Esophagus squamous epithelium (tissue), 5 donors: ENCODE measurements at regions not wholly inside any gene's neighbourhood (a gene's known extent, or its start where the extent isn't known, plus 50 kb on each side); places are given as distances from the start of the nearest gene placed in this dataset.
"Not testable (repeated sequence)": the region's sequence is repeated elsewhere in the genome, so short reads cannot be mapped to it uniquely, and the experiment has no call there.

Experiments used
- DNase-seq: peaks from one replicate; lab custom pipeline; 2025; lab: John Stamatoyannopoulos, UW
- H3K27ac ChIP-seq, 4 donors: fragments of 200-600 bp; sonication (generic); one replicate each; pipeline ENCODE4 v1.5.1; 2016 to 2019; ENCODE audit warnings: mild to moderate bottlenecking in 1 of 4
- H3K27me3 ChIP-seq, 4 donors: fragments of 200-600 bp; sonication (generic); 1 replicate in 3 of 4; 2 replicates in 1 of 4; pipeline versions ENCODE4 v1.5.1 to v1.6.0; 2017 to 2021; ENCODE audit warnings: antibody characterized with exemption in 1 of 4
- H3K36me3 ChIP-seq, 3 donors: fragments of 200-600 bp; sonication (generic); one replicate each; pipeline ENCODE4 v1.5.1; 2016 to 2019
- H3K4me1 ChIP-seq, 3 donors: fragments of 200-600 bp; sonication (generic); one replicate each; pipeline ENCODE4 v1.5.1; 2017 to 2019
- H3K4me3 ChIP-seq, 4 donors: fragments of 200-600 bp; sonication (generic); 1 replicate in 3 of 4; 2 replicates in 1 of 4; pipeline ENCODE4 v1.5.1; 2016 to 2019; ENCODE audit warnings: mild to moderate bottlenecking in 2 of 4, moderate library complexity in 1 of 4
- H3K9me3 ChIP-seq, 3 donors: fragments of 200-600 bp; sonication (generic); one replicate each; pipeline ENCODE4 v1.5.1; 2016 to 2019
- POLR2A ChIP-seq, 4 donors: fragments of 450-650 bp; IDR thresholded peaks; one replicate each; pipeline ENCODE4 v1.6.1; 2017; ENCODE audit warnings: antibody characterized with exemption in 4 of 4, mild to moderate bottlenecking in 4 of 4, moderate library complexity in 3 of 4
- WGBS, 2 donors: methylation state at CpG; one replicate each; pipeline ENCODE4 v1.1.5; 2018; 5-methylcytosine and 5-hydroxymethylcytosine counted together
- intact Hi-C: fragments of 100-400 bp; cut with DNase I; formaldehyde crosslinking; loops from one replicate; pipeline ENCODE4 v1.15.0; 2022
- TF ChIP-seq, protein P1 (sequence below), 6 experiments: fragments of 450-650 bp in 4 of 6; fragments of 200-600 bp in 2 of 6; sonication (generic) in 2 of 6; IDR thresholded peaks; one replicate each; pipeline ENCODE4 v1.5.1; 2016 to 2019; ENCODE audit warnings: antibody characterized with exemption in 6 of 6, mild to moderate bottlenecking in 4 of 6, moderate library complexity in 4 of 6
- donor health status: DM: yes; HTN: yes; CAD: no.

GRCh38 chr2:191501561-191502168 lies 176.3 kb upstream of the NABP1 start:
- Histone ChIP-seq H3K4me3 (no peak overlapping the region), H3K36me3 (no peaks in the 10 kb centered on the region), H3K27me3 (no peaks in the 10 kb centered on the region), H3K9me3 (no peaks in the 10 kb centered on the region), H3K27ac (peak overlapping the region in 2 of 4 donors; percentile 15 to 44), H3K4me1 (peaks cover 0 to 19% (median 17%) of the 10 kb centered on the region in 3 donors)
- 42 to 66% methylated on average over 3 of the region's 3 CpGs for WGBS, 2 donors
- intact Hi-C loops: loop anchor here (5.0 to 10.0 kb wide), 2 partner anchors 334 to 447 kb away; no protein-coding TSS in a partner anchor
- DNase-seq: no peak
- TF ChIP-seq POLR2A (IDR thresholded peaks at IDR 0.05): no peak
- TF ChIP-seq, protein P1, sequence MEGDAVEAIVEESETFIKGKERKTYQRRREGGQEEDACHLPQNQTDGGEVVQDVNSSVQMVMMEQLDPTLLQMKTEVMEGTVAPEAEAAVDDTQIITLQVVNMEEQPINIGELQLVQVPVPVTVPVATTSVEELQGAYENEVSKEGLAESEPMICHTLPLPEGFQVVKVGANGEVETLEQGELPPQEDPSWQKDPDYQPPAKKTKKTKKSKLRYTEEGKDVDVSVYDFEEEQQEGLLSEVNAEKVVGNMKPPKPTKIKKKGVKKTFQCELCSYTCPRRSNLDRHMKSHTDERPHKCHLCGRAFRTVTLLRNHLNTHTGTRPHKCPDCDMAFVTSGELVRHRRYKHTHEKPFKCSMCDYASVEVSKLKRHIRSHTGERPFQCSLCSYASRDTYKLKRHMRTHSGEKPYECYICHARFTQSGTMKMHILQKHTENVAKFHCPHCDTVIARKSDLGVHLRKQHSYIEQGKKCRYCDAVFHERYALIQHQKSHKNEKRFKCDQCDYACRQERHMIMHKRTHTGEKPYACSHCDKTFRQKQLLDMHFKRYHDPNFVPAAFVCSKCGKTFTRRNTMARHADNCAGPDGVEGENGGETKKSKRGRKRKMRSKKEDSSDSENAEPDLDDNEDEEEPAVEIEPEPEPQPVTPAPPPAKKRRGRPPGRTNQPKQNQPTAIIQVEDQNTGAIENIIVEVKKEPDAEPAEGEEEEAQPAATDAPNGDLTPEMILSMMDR (IDR thresholded peaks at IDR 0.05): peak; percentile 26 to 66 (median 46)

GRCh38 chr2:191506515-191506914 lies 171.4 kb upstream of the NABP1 start:
- Histone ChIP-seq H3K9me3 (no peaks in the 10 kb centered on the region), H3K4me3 (no peak overlapping the region), H3K36me3 (no peaks in the 10 kb centered on the region), H3K27ac (no peak overlapping the region), H3K4me1 (peaks cover 0 to under 1% (median 0%) of the 10 kb centered on the region in 3 donors), H3K27me3 (no peaks in the 10 kb centered on the region)
- intact Hi-C loops: loop anchor here (10.0 kb wide), 1 partner anchor 452 kb away; no protein-coding TSS in a partner anchor
- WGBS, 2 donors: 61 to 79% methylated on average over 3 of the region's 3 CpGs
- no peak for DNase-seq
- TF ChIP-seq, protein P1 (IDR thresholded peaks at IDR 0.05): no peak
- TF ChIP-seq POLR2A (IDR thresholded peaks at IDR 0.05): no peak

DNA sequence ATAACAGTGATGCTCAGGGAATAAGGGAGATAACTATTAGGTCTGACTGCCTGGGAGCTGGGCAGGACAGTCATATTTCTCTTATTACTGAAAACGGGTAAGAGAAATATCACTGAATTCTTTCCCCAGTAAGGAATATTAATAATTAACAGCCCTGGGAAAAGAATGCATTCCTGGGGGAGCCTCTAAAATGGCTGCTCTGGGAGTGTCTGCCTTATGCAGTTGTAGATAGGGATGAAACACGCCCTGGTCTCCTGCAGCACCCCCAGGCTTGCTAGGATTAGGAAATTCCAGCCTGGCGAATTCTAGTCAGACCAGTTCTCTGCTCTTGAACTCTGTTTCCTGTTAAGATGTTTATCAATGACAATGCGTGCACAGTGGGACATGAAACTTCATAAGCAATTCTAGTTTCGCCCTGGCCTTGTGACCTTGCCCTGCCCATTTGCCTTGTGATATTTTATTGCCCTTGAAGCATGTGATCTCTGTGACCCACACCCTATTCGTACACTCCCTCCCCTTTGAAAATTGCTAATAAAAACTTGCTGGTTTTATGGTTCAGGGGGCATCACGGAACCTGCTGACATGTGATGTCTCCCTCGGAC lies 170.6 kb upstream of the NABP1 start:
- H3K9me3 ChIP-seq, H3K4me1 ChIP-seq, DNase-seq, H3K36me3 ChIP-seq, H3K27me3 ChIP-seq, H3K4me3 ChIP-seq, H3K27ac ChIP-seq: not testable (repeated sequence)
- intact Hi-C loops: loop anchor here (10.0 kb wide), 1 partner anchor 453 kb away; no protein-coding TSS in a partner anchor
- 64 to 74% methylated on average over 8 of the region's 8 CpGs for WGBS, 2 donors

- no peaks in the 10 kb centered on the region for H3K27me3 ChIP-seq
- no peaks in the 10 kb centered on the region for H3K4me1 ChIP-seq
- no peaks in the 10 kb centered on the region for H3K9me3 ChIP-seq
- no peaks in the 10 kb centered on the region for H3K36me3 ChIP-seq
- intact Hi-C loops: loop anchor here (10.0 kb wide), 1 partner anchor 454 kb away; no protein-coding TSS in a partner anchor
- 79 to 85% methylated on average over 5 of the region's 5 CpGs for WGBS, 2 donors
- no peak for DNase-seq
- no peak for TF ChIP-seq POLR2A (IDR thresholded peaks at IDR 0.05)
- TF ChIP-seq, protein P1 (IDR thresholded peaks at IDR 0.05): no peak
- H3K4me3 ChIP-seq: no peak overlapping the region
- H3K27ac ChIP-seq: no peak overlapping the region
Measured at GRCh38 chr2:191508738-191509137, 169.2 kb upstream of the NABP1 start.

- H3K27ac ChIP-seq: no peak overlapping the region
- no peaks in the 10 kb centered on the region for H3K9me3 ChIP-seq
- DNase-seq: no peak
- H3K36me3 ChIP-seq: no peaks in the 10 kb centered on the region
- no peak overlapping the region for H3K4me3 ChIP-seq
- H3K4me1 ChIP-seq: no peaks in the 10 kb centered on the region
- WGBS, 2 donors: 81 to 89% methylated on average over 7 of the region's 7 CpGs
- intact Hi-C loops: no loop called here
- H3K27me3 ChIP-seq: no peaks in the 10 kb centered on the region
- TF ChIP-seq, protein P1 (IDR thresholded peaks at IDR 0.05): no peak
- no peak for TF ChIP-seq POLR2A (IDR thresholded peaks at IDR 0.05)
Measured at GRCh38 chr2:191512216-191512835, 165.6 kb upstream of the NABP1 start.
